ENCODE measurements at regions not wholly inside any gene's neighbourhood (a gene's known extent, or its start where the extent isn't known, plus 50 kb on each side); places are given as distances from the start of the nearest gene placed in this dataset.

GRCh38 chr3:63116922-63117321, 161.2 kb upstream of the SYNPR start:
- Histone ChIP-seq H3K79me2 (ENCODE audit: insufficient read depth, low read length) (no peaks in the 10 kb centered on the region), H3K4me3 (replicated peaks in 1 of 3; ENCODE audit: low read depth in 2 of 3, low read length in 3 of 3) (no peak overlapping the region), H3K9ac (ENCODE audit: insufficient read depth, low read length, poor library complexity, severe bottlenecking) (no peak overlapping the region), H3K4me1 (ENCODE audit: control insufficient read depth in 1 of 2, insufficient read depth in 2 of 2, low read length in 2 of 2) (no peaks in the 10 kb centered on the region), H4K20me1 (ENCODE audit: insufficient read depth, low read length) (no peaks in the 10 kb centered on the region), H3K36me3 (replicated peaks in 1 of 2; ENCODE audit: control insufficient read depth in 1 of 2, insufficient read depth in 2 of 2, low read length in 2 of 2) (no peaks in the 10 kb centered on the region), H3K27me3 (ENCODE audit: control insufficient read depth in 2 of 2, insufficient read depth in 2 of 2, low read length in 2 of 2) (no peaks in the 10 kb centered on the region), H3K9me3 (replicated peaks in 1 of 2; ENCODE audit: control insufficient read depth in 1 of 2, insufficient read depth in 1 of 2, low read length in 2 of 2) (no peaks in the 10 kb centered on the region), H2AFZ (ENCODE audit: insufficient read depth, low read depth, low read length, poor library complexity, severe bottlenecking) (no peak overlapping the region), H3K27ac (ENCODE audit: low read depth in 1 of 2, low read length in 2 of 2) (no peak overlapping the region), H3K4me2 (replicated peaks; ENCODE audit: extremely low read depth, low read length, poor library complexity, severe bottlenecking) (no peak overlapping the region)
- intact Hi-C loops (cut with micrococcal nuclease) = no loop called here
- Mint-ChIP-seq H3K27me3 (ENCODE audit: low read depth in 3 of 3) (peaks cover 0 to 1% (median 0%) of the 10 kb centered on the region in 3 donors), H3K4me1 (no peaks in the 10 kb centered on the region), H3K9me3 (peaks cover 0 to 5% (median 0%) of the 10 kb centered on the region in 7 donors), H3K36me3 (no peaks in the 10 kb centered on the region), H3K4me3 (no peak overlapping the region), H3K27ac (no peak overlapping the region)
- no peak for TF ChIP-seq CTCF (IDR thresholded peaks at IDR 0.05)
- WGBS (ENCODE audit: insufficient coverage) = 94% methylated on average over 3 of the region's 3 CpGs
- no peak for DNase-seq

GRCh38 chr3:63124090-63124489, 154.0 kb upstream of the SYNPR start:
- no peaks in the 10 kb centered on the region for H3K4me1 Mint-ChIP-seq
- H4K20me1 ChIP-seq (ENCODE audit: insufficient read depth, low read length) = no peaks in the 10 kb centered on the region
- no peaks in the 10 kb centered on the region for H3K27me3 Mint-ChIP-seq (ENCODE audit: low read depth in 3 of 3)
- no peak for DNase-seq
- intact Hi-C loops (cut with micrococcal nuclease) = no loop called here
- no peak overlapping the region for H3K9ac ChIP-seq (ENCODE audit: insufficient read depth, low read length, poor library complexity, severe bottlenecking)
- H3K9me3 ChIP-seq (replicated peaks in 1 of 2; ENCODE audit: control insufficient read depth in 1 of 2, insufficient read depth in 1 of 2, low read length in 2 of 2) = no peaks in the 10 kb centered on the region
- no peak overlapping the region for H3K4me3 ChIP-seq (replicated peaks in 1 of 3; ENCODE audit: low read depth in 2 of 3, low read length in 3 of 3)
- H3K4me2 ChIP-seq (replicated peaks; ENCODE audit: extremely low read depth, low read length, poor library complexity, severe bottlenecking) = no peak overlapping the region
- peaks cover 0 to 11% (median 2%) of the 10 kb centered on the region in 7 donors for H3K9me3 Mint-ChIP-seq
- 29% methylated on average over 2 of the region's 3 CpGs for WGBS (ENCODE audit: insufficient coverage)
- H3K4me1 ChIP-seq (ENCODE audit: control insufficient read depth in 1 of 2, insufficient read depth in 2 of 2, low read length in 2 of 2) = no peaks in the 10 kb centered on the region
- no peaks in the 10 kb centered on the region for H3K79me2 ChIP-seq (ENCODE audit: insufficient read depth, low read length)
- H3K27ac ChIP-seq (ENCODE audit: low read depth in 1 of 2, low read length in 2 of 2) = no peak overlapping the region
- no peak for TF ChIP-seq CTCF (IDR thresholded peaks at IDR 0.05)
- H3K4me3 Mint-ChIP-seq = no peak overlapping the region
- no peaks in the 10 kb centered on the region for H3K36me3 Mint-ChIP-seq
- no peaks in the 10 kb centered on the region for H3K27me3 ChIP-seq (ENCODE audit: control insufficient read depth in 2 of 2, insufficient read depth in 2 of 2, low read length in 2 of 2)
- no peak overlapping the region for H3K27ac Mint-ChIP-seq
- H2AFZ ChIP-seq (ENCODE audit: insufficient read depth, low read depth, low read length, poor library complexity, severe bottlenecking) = no peak overlapping the region
- H3K36me3 ChIP-seq (replicated peaks in 1 of 2; ENCODE audit: control insufficient read depth in 1 of 2, insufficient read depth in 2 of 2, low read length in 2 of 2) = no peaks in the 10 kb centered on the region

Measured in CD14-positive monocyte (primary cell).